ENCODE measurements at regions not wholly inside any gene's neighbourhood (a gene's known extent, or its start where the extent isn't known, plus 50 kb on each side); places are given as distances from the start of the nearest gene placed in this dataset.
"Not testable (repeated sequence)": the region's sequence is repeated elsewhere in the genome, so short reads cannot be mapped to it uniquely, and the experiment has no call there.

- intact Hi-C loops (cut with DNase I, micrococcal nuclease) = no loop called here
- no peaks in the 10 kb centered on the region for H3K4me1 ChIP-seq (ENCODE audit: low read depth)
- no peaks in the 10 kb centered on the region for H3K9me3 ChIP-seq
- no peak overlapping the region for H3K4me3 ChIP-seq
- no peaks in the 10 kb centered on the region for H3K36me3 ChIP-seq (ENCODE audit: low read depth)
- ATAC-seq = no peak
- DNase-seq = no peak
- TF ChIP-seq CTCF (IDR thresholded peaks at IDR 0.05) = no peak
Observed at GRCh38 chr1:213783893-213784292, 203.9 kb upstream of the PROX1 start.

- intact Hi-C loops (cut with DNase I, micrococcal nuclease) = no loop called here
- no peak for ATAC-seq
Observed at GRCh38 chr1:213786683-213787082, 201.1 kb upstream of the PROX1 start.

GRCh38 chr1:213790565-213790964, 197.2 kb upstream of the PROX1 start:
- no peak for TF ChIP-seq CTCF (IDR thresholded peaks at IDR 0.05)
- H3K4me1 ChIP-seq (ENCODE audit: low read depth) = no peaks in the 10 kb centered on the region
- H3K36me3 ChIP-seq (ENCODE audit: low read depth) = no peaks in the 10 kb centered on the region
- intact Hi-C loops (cut with DNase I, micrococcal nuclease) = no loop called here
- DNase-seq (no peak), ATAC-seq (no peak)
- H3K9me3 ChIP-seq = no peaks in the 10 kb centered on the region
- no peak overlapping the region for H3K4me3 ChIP-seq

More at GRCh38 chr1:213786683-213787082, 201.1 kb upstream of the PROX1 start:
- Histone ChIP-seq H3K36me3 (ENCODE audit: low read depth) (no peaks in the 10 kb centered on the region), H3K4me3 (no peak overlapping the region), H3K9me3 (no peaks in the 10 kb centered on the region), H3K4me1 (ENCODE audit: low read depth) (no peaks in the 10 kb centered on the region)
- no peak for TF ChIP-seq CTCF (IDR thresholded peaks at IDR 0.05)
- no peak for DNase-seq

GRCh38 chr1:213793482-213794067, 194.2 kb upstream of the PROX1 start:
- Histone ChIP-seq H3K36me3 (ENCODE audit: low read depth) (no peaks in the 10 kb centered on the region), H3K4me1 (ENCODE audit: low read depth) (no peaks in the 10 kb centered on the region), H3K9me3 (no peaks in the 10 kb centered on the region), H3K4me3 (no peak overlapping the region)
- DNase-seq (no peak), ATAC-seq (no peak)
- TF ChIP-seq CTCF (IDR thresholded peaks at IDR 0.05) = no peak
- intact Hi-C loops (cut with DNase I, micrococcal nuclease) = no loop called here

- Histone ChIP-seq H3K4me1 (ENCODE audit: low read depth) (no peaks in the 10 kb centered on the region), H3K9me3 (no peaks in the 10 kb centered on the region), H3K36me3 (ENCODE audit: low read depth) (no peaks in the 10 kb centered on the region), H3K4me3 (no peak overlapping the region)
- DNase-seq (no peak), ATAC-seq (peak; percentile 35)
- no peak for TF ChIP-seq CTCF (IDR thresholded peaks at IDR 0.05)
- intact Hi-C loops (cut with DNase I, micrococcal nuclease) = no loop called here
Observed at GRCh38 chr1:213796525-213796924, 191.2 kb upstream of the PROX1 start.

GRCh38 chr1:213808288-213808687, 179.5 kb upstream of the PROX1 start:
- DNase-seq; H3K4me1 ChIP-seq (ENCODE audit: low read depth); ATAC-seq; H3K36me3 ChIP-seq (ENCODE audit: low read depth); intact Hi-C loops (cut with DNase I, micrococcal nuclease); H3K9me3 ChIP-seq; H3K4me3 ChIP-seq: not testable (repeated sequence)

Measured in mucosa of descending colon (tissue), 3 donors.